Left hindlimb (tissue), 1 donor: ENCODE measurements at regions not wholly inside any gene's neighbourhood (a gene's known extent, or its start where the extent isn't known, plus 50 kb on each side); places are given as distances from the start of the nearest gene placed in this dataset.
A peak's percentile ranks its signal among the peaks of the same experiment; 100 is the strongest.

Experiments used
- DNase-seq: peaks from one replicate; pipeline ENCODE4 v3.0.0-alpha.2; 2018

DNA sequence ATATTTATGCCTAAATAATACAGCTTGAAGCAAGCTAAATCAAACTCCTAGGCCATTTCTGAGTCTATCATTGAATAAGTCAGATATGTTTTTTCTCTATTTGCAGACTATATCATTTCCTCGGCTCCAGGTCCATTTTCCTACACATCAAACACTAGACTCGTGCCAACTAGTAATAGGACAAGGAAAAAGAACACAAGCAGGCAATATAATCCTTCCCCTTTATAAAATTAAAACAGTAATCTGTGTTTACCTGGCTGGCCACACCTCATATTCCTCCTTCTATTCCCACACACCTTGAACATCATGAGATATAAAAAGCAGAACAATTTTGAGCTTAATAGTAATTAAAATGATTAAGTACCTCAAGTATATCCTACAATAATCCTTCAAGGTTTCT is 325.7 kb downstream of the TFEC start:
- DNase-seq, result no peak

DNA sequence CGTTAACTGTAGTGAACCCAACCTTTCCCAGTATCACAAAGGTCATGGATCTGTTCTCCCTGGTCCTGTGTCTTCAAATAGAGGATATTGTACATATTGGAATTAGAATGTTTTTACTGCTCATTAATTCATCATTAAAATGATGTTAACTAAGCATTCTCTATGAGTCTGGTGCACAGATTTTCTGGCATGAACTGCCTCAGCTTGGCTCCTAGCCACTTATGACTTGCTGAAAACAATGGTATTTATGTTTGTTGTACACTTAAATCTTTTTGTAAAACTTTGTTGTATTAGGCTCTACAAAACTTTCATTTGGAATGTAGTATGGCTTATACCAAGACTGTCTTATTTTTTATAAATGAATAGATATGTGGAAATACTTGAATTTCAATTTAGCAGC is 329.4 kb downstream of the TFEC start:
- no peak for DNase-seq

GRCh38 chr7:115694424-115694823 is 336.1 kb downstream of the TFEC start:
- DNase-seq, result no peak

DNA sequence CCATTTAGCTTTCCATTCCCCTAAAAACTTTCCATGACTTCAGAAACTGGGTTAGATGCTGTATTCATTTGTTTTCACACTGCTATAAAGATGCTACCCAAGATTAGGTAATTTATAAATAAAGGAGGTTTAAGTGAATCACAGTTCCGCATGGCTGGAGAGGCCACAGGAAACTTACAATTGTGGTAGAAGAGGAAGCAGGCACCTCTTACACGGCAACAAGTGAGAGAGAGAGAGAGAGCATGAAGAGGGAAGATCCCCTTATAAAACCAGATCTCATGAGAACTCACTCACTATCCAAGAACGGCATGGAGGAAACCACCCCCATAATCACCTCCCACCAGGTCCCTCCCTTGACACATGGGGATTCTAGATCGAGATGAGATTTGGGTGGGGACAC is 336.8 kb downstream of the TFEC start:
- DNase-seq, result no peak

DNA sequence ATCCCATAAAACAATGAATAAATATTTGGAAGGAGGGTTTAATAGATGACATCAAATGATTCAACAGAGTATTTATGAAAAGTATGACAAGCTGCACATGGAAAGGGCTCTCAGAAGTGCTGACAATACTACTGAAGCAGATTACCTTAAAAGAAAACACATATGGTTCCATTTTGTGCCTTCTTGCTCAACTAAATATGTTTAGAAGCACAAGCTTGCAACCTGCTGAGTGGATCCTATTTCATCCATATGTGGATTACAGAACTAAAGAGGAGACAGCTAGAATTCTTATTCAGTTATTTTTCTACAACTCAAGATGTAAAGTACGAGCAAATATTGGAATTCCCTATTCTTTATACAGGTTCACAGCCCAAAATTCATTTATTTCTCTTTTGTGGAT is 340.6 kb downstream of the TFEC start:
- no peak for DNase-seq

DNA sequence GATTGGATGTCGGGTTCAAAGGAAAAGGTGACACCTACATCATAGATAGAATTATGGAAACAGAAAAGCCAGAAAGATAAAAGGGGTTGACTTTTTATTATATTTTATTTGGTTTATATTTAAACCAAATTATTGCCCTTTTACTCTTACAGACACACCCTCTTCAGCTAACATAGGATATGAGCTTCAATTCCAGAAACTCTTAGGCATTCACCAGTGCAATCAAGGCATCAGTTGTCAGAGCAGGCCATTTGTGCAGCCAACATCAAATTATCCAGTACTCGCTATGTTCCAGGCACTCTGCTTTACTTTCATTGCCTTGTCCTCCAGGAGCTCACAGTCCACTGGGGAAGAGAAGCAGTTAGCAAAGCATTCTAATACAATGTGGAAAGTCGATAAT is 347.5 kb downstream of the TFEC start:
- no peak for DNase-seq

- DNase-seq, result no peak
These were observed 348.1 kb downstream of the TFEC start for GRCh38 chr7:115682507-115682906.

DNA sequence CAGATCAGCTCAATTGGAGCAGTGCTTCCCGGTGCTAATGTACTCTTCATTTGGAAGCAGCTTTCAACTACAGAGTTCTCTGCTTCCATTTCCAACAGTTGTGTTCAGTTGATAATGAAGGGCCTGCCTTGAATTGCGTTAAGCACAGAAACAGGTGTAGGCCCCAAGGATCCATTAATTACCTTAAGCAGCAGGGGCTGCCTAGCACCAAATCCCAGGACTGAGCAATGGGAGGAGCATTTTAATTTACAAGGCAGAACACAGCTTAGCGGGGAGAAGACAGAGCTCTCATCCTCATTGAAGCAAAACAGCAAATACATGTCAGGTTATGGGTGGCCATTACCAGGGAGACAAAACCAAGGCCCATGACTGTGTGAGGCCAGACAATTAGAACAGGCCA is 349.6 kb downstream of the TFEC start:
- DNase-seq, result no peak

DNA sequence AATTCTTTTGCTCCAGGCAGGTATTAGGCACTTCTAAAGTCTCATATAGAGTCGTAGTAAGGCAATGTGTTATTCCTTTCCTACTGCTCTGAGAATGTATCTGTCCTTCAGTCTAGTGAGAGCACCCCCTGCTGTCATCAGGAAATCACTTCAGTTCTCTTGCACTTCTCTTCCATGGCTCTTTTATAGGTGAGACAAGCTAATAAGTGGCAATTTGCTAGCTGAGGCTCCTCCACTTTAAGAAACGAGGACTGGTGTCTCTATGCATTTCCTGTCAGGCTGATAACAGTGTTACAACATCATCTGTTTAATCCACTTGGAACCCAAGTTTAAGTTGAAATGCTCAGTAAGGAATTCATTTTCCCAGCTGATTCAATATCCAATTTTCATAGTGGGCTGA is 350.6 kb downstream of the TFEC start:
- no peak for DNase-seq

GRCh38 chr7:115679423-115679822 is 351.1 kb downstream of the TFEC start:
- DNase-seq, result no peak

DNA sequence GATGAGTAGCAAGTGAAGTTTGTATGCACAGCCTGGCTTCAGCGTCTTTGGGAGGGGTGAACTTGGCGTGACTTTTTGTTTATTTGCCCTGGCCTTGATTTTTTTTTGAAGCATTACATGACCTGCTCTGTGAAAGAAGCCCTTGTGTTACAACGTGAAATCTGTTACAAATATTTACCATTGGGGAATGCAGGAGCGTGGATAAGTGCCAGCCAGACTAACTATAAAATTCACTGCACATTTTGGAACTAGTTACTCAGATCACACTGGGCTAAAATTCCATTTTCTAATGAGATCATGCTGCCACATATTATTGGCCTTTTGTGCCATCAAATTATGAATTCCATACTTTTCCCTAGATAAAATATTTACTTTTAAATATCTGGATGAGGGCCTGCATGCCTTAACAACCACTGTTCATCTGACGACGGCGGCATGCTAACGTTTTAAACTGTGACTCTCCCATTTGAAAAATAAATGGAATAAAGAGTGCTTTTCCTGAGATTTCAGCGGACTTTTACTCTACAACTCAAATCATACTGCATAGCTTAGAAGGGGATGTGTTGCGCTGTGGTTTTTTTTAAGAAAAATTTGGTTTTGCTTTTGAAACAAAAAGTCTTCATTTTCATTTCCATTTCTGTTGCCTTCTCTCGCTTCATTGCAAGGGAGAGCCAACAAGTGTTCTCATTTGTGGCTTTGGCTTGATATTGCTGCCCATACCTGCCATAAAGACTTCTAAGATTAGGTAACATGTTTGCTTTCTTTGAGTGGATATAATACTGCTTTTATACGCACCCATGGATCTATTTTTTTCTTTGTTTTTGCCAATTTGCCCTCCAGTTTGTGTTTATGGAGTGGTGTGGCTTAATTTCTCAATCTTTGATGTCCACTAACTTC is 352.2 kb downstream of the TFEC start:
- DNase-seq, result peak; percentile 64

DNA sequence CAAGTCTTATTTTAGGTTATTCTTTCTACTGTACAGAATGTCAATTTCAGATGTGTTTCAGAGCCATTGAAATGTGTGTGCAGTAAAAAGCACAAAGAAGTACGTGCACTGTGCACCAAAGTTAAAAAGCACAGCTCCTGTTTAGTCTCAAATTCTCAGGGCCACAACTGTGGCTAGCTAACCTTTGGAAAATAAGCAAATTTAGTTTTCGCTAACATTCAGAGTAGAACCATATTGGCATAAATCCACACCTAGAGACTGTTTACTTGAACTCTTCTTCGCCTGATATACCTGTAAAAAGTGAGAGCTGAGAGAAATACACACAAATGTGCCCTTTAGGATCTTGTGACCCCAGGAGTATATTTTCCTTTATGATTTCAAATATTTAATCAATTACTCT is 353.9 kb downstream of the TFEC start:
- DNase-seq, result no peak

- DNase-seq, result peak; percentile 58
These were observed 354.5 kb downstream of the TFEC start for GRCh38 chr7:115676080-115676479.

- DNase-seq, result no peak
These were observed 356.0 kb downstream of the TFEC start for GRCh38 chr7:115674467-115675024.

GRCh38 chr7:115672024-115672423 is 358.5 kb downstream of the TFEC start:
- no peak for DNase-seq

GRCh38 chr7:115662676-115663075 is 367.9 kb downstream of the TFEC start:
- DNase-seq, result no peak

DNA sequence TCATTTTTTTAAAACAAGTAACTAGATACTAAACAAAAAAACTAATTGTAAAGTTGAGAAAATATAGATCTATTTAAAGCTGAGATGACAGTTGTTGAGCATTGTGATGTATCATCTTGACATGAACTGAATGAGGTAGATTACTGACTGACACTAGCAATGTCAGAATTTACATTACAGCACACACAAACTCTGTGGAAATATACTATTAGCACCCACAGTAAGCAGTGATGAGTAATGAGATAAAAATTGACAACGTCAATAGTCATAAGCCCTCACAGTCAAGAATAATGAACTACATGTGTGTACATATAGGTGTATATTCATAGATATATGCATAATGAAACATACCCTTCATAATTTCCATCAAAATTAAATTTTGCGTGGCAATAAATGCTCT is 368.4 kb downstream of the TFEC start:
- DNase-seq, result no peak

DNA sequence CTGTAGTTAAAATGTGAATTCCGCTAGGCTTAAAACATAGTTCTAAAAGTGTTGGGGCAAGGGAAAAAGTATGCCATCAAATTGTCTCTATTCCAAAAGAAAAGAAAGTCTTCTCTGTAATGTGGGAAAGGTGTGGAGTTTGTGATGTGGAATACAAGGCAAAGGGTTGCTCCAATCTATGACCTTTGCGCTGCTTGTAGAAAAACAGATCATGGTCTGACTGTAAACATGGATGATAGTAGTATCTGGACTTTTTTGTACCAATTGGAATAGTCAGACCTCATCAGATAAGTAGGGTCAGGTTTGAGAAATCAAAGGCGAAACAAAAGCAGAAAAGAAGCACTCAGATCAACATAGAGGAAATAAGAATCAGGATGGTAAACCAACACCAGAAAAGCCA is 372.3 kb downstream of the TFEC start:
- no peak for DNase-seq

DNA sequence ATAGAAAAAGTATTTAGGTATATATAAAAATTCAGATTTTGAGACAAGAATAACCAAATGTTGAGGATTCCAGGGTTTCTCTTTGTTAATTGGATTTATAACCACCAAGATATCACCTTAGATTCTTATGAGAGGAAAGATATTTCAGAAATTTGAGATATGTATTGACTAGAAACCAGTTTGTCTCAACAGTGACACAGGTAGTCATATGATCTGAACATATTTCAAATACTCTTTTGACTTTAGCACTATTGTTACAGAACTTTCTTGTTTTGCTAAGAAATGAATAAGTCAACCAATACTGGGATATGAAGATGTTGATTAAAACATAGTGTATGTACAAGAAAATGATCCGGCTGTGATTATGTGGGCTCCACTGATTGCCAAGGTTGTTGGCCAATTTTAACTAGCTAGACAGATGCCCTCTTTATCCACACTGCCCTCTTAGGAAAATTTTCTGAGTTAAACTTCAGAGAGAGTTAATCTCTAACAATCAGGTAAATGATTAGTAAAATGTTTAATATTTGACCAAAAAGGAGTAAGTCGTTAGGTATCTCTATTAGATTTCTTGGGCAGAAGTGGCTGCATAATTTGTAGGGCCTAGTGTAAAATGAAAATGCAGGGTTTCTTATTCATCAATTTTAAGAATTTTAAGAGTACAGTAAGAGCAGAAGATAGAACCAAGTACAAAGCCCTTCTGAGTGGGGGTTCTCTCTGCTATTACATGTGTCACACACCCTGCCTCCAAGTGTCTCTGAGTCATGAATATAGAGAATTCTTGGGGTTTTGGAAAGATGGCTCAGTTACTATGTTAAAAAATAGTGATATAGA is 376.0 kb downstream of the TFEC start:
- no peak for DNase-seq

DNA sequence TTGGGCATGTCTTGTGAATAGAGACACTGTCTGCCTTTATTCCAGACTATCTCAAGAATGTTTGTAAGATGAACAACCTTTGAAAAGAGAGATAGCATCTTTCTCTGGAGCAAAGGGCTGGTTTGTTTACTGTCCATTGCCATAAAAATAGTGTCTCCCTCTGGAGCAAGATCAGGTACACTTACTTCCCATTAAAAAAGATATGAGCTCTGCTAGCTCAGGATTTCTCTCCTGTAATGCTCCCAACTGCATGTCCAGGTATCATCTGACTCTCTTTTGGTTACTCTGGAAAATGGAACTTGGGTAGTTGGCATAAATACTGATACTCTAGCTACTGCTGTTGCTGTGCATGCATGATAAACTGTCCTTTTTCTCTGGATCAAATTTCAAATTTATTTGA is 381.1 kb downstream of the TFEC start:
- DNase-seq, result no peak

DNA sequence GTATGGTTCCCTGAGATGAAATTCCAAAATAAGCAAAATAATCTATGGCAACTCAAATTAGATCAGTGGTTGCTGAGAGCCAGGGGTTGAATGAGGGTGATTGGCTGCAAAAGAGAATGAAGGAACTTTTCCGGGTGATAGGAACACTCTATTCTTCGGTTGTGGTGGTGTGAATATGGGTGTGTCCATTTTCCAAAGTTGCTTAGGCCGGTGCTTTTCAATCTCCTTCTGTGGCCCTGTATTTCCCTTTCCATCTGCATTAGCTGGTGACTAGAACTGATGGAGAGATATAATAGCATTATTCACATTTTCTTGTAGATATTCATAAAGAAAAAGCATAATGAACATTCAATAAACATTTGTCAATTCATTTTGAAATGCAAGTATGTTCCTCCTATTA is 382.9 kb downstream of the TFEC start:
- DNase-seq, result no peak

- DNase-seq, result no peak
These were observed 388.4 kb downstream of the TFEC start for GRCh38 chr7:115642194-115642593.

DNA sequence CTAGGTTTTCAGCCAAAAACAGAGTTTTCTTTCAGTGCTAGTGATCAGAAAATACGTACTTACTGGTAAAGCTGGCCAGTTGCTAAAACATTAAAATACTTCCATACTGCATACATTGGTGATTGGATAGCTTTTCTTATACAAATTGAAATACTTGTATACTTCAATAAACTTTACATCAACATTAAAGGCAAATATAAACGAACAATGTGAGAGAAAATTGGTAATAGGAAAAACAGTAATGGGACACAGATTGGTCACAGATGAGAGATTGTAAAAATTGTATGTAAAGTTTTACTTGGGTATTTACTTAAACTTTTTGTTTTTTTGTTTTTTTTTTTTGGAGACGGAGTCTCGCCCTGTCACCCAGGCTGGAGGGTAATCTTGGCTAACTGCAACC is 391.7 kb downstream of the TFEC start:
- no peak for DNase-seq

DNA sequence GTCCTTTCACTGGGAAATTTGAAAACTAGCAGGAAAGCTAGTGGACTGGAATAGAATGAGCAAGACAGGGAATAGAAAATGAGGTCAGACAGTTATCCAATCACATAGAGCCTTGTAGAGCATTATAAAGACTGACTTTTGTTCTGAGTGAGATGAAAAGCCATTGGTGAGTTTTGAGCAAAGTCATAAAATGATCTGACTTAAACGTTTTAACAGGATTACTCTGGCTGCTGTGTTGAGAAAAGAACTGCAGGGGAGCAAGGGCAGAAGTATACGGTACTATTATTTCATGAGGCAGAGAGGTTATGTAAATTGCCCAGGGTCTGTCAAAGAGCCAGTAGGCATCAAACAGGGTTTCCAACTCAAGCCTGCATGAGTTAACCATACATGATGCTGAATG is 393.4 kb downstream of the TFEC start:
- DNase-seq, result no peak
